Ishikawa (cell line): ENCODE measurements at regions not wholly inside any gene's neighbourhood (a gene's known extent, or its start where the extent isn't known, plus 50 kb on each side); places are given as distances from the start of the nearest gene placed in this dataset.

Experiments
- CEBPB ChIP-seq: IDR thresholded peaks from 2 replicates; pipeline ENCODE4 v1.6.1; 2012
- CREB1 ChIP-seq: IDR thresholded peaks from 2 replicates; pipeline ENCODE4 v1.6.1; 2012; ENCODE audit warnings: low read depth
- EGR1 ChIP-seq: IDR thresholded peaks from 2 replicates; pipeline ENCODE4 v1.6.1; 2012
- EP300 ChIP-seq: IDR thresholded peaks from 2 replicates; pipeline ENCODE4 v1.6.1; 2012; ENCODE audit warnings: borderline replicate concordance
- FOXM1 ChIP-seq: IDR thresholded peaks from 2 replicates; pipeline ENCODE4 v1.6.1; 2012; ENCODE audit warnings: low read depth, borderline replicate concordance
- NFIC ChIP-seq: IDR thresholded peaks from 2 replicates; pipeline ENCODE4 v1.6.1; 2012
- RAD21 ChIP-seq: IDR thresholded peaks from 2 replicates; pipeline ENCODE4 v1.6.1; 2012; ENCODE audit warnings: low read depth
- TAF1 ChIP-seq: IDR thresholded peaks from 2 replicates; pipeline ENCODE4 v1.6.1; 2012; ENCODE audit warnings: low read depth, mild to moderate bottlenecking
- TCF12 ChIP-seq: IDR thresholded peaks from 2 replicates; pipeline ENCODE4 v1.6.1; 2012; ENCODE audit warnings: low read depth
- TEAD4 ChIP-seq: IDR thresholded peaks from 2 replicates; pipeline ENCODE4 v1.6.1; 2012
- YY1 ChIP-seq: IDR thresholded peaks from 2 replicates; pipeline ENCODE4 v1.6.1; 2012; ENCODE audit warnings: low read depth
- ZBTB7A ChIP-seq: IDR thresholded peaks from 2 replicates; pipeline ENCODE4 v1.6.1; 2012; ENCODE audit warnings: low read depth
- TF ChIP-seq, protein P1 (sequence below): IDR thresholded peaks from 2 replicates; pipeline ENCODE4 v1.6.1; 2012
- TF ChIP-seq, protein P2 (sequence below): IDR thresholded peaks from 2 replicates; pipeline ENCODE4 v1.6.1; 2012
- TF ChIP-seq, protein P3 (sequence below): IDR thresholded peaks from 2 replicates; pipeline ENCODE4 v1.6.1; 2012; ENCODE audit warnings: low read depth, mild to moderate bottlenecking

DNA sequence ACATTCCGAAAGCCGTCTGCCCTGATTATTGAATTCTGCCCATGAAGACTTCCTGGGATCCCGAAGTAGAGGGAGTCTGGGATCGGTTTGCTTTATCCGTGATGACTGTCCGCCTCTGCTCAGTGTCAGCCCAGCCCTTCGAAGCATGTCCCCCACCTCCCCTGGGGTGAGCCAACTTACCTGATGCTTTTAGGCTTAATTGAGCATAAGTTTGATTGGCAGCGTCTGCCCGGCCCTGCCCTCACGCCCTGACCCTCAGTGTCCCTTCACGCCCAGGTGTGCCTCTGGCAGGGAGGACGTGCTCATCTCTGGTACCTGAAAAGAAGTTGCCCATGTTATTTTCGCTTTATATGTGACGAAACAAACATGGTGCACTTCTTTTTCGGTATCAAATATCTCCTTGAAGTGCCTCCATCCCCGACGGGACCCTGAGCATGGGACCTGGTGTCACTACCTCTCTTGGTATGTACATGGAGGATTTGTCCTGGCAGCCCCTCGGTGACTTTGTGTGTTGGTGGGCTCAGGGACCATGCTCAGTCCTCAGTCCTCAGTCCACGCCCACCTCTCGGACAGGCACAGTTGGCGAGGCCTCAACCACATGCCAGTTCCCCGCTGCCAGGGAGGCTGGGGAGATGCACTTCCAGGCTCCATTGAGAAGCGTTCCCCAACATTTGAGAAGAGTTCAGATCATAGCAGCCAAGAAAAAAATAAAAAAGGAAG lies 130.1 kb upstream of the RTL1 start:
- TF ChIP-seq, protein P1, sequence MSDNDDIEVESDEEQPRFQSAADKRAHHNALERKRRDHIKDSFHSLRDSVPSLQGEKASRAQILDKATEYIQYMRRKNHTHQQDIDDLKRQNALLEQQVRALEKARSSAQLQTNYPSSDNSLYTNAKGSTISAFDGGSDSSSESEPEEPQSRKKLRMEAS: no peak

DNA sequence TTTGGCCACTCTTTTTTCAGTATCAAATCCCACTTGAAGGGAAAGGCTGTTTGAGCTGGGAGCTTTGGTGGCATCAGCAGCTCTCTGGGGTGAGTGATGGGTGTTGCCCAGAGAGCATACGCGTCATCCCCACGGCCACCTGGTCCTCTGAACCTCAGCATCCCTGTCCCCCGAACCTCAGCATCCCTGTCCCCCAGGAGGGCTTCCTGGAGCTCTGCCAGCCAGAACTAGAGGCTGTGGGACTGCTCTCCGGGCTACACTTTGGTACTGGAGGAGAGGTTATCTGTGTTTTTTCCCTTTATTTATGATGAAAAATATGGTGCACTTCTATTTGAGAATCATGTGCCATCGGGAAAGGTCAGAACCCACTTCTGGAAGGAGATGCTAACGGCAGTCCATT lies 131.5 kb upstream of the RTL1 start:
- TF ChIP-seq CEBPB: no peak
- TF ChIP-seq TEAD4: no peak
- TF ChIP-seq EP300: no peak
- TF ChIP-seq RAD21: no peak
- TF ChIP-seq NFIC: no peak
- TF ChIP-seq, protein P2, sequence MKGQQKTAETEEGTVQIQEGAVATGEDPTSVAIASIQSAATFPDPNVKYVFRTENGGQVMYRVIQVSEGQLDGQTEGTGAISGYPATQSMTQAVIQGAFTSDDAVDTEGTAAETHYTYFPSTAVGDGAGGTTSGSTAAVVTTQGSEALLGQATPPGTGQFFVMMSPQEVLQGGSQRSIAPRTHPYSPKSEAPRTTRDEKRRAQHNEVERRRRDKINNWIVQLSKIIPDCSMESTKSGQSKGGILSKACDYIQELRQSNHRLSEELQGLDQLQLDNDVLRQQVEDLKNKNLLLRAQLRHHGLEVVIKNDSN: no peak

DNA sequence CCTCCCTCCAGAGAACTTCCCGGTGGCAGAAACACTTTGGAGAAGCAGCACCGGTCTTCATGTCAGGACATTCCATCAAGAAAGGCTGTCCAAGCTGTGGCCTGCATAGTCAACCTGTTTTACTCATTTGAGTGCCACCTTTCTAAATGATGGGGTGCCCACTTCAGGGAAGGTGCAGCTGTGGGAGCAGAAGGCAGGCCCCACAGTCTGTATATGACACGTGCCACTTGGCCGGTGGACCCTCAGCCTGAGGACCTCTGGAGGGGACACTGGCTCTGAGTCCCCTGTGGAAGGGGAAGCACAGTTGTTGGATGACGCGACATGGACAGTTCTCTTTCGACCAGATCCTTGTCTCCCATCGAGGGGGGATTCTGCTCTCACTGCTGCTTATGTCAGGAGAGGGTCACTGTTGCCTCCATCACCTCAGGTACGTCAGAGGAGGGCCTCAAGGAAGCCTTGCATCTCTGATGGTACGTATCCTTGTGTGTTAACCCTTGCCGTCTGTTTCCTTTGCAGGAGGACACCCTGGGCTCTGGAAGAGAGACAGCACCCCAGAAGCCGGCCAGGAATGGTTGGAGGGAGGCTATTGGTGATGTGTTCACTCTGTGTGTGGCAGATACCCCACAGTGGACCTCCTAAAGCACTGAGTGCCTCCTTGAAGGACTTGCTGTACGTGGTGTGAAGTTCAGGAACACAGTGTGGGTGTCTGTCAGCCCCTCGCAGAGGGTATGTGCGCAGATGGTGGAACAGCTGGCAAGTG lies 132.1 kb upstream of the RTL1 start:
- TF ChIP-seq CEBPB (no peak), RAD21 (no peak), ZBTB7A (no peak), TCF12 (no peak), NFIC (no peak), YY1 (no peak), EP300 (no peak)
- TF ChIP-seq, protein P1: no peak
- TF ChIP-seq, protein P2: no peak
- TF ChIP-seq, protein P3, sequence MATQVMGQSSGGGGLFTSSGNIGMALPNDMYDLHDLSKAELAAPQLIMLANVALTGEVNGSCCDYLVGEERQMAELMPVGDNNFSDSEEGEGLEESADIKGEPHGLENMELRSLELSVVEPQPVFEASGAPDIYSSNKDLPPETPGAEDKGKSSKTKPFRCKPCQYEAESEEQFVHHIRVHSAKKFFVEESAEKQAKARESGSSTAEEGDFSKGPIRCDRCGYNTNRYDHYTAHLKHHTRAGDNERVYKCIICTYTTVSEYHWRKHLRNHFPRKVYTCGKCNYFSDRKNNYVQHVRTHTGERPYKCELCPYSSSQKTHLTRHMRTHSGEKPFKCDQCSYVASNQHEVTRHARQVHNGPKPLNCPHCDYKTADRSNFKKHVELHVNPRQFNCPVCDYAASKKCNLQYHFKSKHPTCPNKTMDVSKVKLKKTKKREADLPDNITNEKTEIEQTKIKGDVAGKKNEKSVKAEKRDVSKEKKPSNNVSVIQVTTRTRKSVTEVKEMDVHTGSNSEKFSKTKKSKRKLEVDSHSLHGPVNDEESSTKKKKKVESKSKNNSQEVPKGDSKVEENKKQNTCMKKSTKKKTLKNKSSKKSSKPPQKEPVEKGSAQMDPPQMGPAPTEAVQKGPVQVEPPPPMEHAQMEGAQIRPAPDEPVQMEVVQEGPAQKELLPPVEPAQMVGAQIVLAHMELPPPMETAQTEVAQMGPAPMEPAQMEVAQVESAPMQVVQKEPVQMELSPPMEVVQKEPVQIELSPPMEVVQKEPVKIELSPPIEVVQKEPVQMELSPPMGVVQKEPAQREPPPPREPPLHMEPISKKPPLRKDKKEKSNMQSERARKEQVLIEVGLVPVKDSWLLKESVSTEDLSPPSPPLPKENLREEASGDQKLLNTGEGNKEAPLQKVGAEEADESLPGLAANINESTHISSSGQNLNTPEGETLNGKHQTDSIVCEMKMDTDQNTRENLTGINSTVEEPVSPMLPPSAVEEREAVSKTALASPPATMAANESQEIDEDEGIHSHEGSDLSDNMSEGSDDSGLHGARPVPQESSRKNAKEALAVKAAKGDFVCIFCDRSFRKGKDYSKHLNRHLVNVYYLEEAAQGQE: no peak

DNA sequence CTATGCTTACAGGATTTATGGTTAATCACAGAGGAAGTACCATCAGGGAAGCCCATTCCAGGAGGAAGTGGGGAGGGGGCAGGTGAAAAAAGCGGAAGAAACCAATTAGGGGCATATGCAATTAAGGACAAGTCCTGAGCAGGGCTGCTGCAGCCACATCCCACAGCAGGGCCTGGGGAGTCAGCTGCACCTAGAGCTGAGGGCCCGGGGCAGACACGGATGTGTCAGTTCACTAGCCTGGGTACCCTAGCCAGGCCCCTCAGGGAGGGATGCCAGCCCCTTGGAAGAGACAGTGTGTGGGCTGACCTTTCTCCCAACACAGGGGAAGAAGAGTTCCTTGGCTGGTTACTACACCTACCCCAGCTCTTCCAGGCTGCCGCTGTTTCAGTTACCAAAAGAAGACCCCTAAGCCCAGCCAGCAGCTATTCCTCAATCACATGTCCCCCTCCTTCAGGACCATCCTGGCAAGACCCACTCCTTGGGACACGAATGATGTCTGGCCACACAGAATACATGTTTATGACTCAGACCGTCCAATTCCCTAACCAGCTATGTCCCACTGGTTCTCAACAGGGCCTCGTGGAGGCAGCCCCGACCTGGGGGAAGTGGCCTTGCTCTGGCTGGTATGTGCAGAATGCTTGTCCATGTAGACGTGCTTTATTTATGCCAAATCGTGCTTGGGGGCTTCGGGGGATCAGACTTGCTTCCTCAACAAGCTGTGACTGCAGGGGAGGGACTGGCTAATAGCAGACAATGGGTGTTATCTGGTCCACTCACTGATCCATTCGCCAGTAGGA lies 133.7 kb upstream of the RTL1 start:
- TF ChIP-seq YY1 (no peak), EGR1 (no peak), EP300 (no peak), CEBPB (no peak)

DNA sequence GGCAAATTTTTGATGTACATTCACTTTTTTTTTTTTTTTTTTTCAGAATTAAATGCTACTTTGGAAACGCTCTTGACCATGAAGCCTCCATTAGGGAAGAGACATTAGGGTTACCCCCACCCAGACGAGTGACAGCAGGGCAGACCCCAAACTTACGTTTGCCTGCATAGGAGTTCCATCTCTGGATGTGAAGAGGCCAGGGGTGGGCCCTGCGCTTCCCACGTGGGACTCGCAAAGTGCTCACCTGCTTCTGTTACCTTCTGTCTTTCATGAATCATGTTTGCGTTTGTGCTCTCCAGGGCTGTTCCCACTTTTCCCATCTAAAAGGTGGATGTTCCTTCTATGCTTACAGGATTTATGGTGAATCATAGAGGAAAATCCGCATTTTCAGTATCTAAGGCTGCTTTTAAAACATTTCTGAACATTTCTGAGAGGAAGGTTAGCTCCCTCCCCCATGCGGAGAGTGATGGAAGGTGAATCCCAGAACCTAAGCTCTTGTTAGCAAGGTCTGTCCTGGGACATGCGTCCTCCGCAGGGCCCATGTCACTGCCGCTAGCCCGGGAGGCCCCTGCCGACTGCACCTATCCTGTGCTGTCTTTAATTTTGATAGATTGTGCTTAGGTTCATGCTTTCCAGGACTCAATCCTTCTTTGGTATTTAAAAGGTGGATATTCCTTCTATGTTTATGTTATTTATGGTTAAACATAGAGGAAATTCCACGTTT lies 135.7 kb upstream of the RTL1 start:
- TF ChIP-seq CEBPB: no peak
- TF ChIP-seq, protein P1: no peak
- no peak for TF ChIP-seq EP300
- TF ChIP-seq TAF1: no peak
- TF ChIP-seq, protein P3: no peak
- TF ChIP-seq YY1: no peak
- no peak for TF ChIP-seq ZBTB7A
- TF ChIP-seq TEAD4: no peak
- TF ChIP-seq, protein P2: no peak
- no peak for TF ChIP-seq RAD21
- TF ChIP-seq NFIC: no peak
- TF ChIP-seq FOXM1: no peak
- no peak for TF ChIP-seq CREB1
- no peak for TF ChIP-seq TCF12
- no peak for TF ChIP-seq EGR1
